ENCODE measurements at regions not wholly inside any gene's neighbourhood (a gene's known extent, or its start where the extent isn't known, plus 50 kb on each side); places are given as distances from the start of the nearest gene placed in this dataset.

DNA sequence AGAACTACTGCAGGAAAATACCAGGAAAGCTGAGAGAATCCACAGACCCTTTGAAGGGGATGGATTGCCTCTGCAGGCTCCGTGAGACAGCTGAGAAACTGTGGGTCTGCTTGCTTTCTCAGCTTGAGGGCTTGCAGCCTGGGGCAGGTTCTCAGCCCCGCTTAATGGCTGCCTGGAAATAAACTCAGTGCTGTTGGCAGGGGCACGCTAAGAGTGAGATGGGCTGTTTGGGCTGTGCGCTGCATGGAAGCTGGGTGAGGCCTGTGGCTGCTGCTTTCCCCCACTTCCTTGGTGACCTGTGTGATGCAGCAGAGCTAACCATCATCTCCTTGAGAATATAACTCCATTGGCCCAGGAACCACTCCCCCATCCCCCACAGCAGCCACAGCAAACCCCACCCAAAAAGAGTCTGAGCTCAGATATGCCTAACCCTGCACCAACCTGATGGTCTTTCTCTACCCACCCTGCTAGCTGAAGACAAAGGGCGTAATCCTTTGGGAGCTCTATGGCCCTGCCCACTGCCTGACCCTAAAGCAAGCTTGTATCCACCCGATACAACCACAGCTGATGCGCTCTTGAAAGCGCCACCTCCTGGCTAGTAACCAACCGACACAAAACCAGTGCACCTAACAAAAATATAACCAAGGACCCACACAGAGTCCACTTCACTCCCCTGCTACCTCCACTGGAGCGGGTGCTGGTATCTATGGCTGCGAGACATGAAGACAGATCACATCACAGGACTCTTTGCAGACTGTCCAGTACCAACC lies 800.6 kb upstream of the MAP3K7 start:
- no peak for TF ChIP-seq CTCF (IDR thresholded peaks at IDR 0.05)
- Mint-ChIP-seq H3K4me1 (ENCODE audit: unreplicated experiment) (peaks cover 7% of the 10 kb centered on the region), H3K36me3 (ENCODE audit: unreplicated experiment) (peaks cover 3% of the 10 kb centered on the region), H3K27ac (ENCODE audit: unreplicated experiment) (no peak overlapping the region), H3K4me3 (ENCODE audit: unreplicated experiment) (no peak overlapping the region), H3K27me3 (ENCODE audit: unreplicated experiment) (no peaks in the 10 kb centered on the region), H3K9me3 (ENCODE audit: unreplicated experiment) (peaks cover 18% of the 10 kb centered on the region)
- no peak for DNase-seq (ENCODE audit: extremely low spot score, unreplicated experiment)

DNA sequence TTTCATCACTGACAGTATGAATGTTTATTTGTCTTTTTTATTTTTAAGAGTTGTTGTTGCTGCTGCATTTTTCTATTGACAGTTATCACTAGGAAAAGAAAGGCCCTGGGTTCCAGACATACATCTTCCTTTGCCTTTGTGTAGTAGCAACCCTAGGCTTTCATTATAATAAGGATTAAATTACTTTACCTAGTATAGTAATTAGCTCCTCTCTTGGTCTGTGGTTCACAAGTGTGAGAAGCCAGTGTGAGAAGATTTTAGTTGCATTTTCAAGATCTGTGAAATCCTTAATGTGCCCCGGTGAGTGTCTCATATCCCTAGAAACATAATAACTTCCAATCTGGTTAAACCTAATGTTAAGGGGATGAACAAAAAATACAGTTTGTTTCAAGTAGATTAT lies 799.3 kb upstream of the MAP3K7 start:
- Mint-ChIP-seq H3K9me3 (ENCODE audit: unreplicated experiment) (peaks cover 18% of the 10 kb centered on the region), H3K36me3 (ENCODE audit: unreplicated experiment) (peaks cover 3% of the 10 kb centered on the region), H3K27me3 (ENCODE audit: unreplicated experiment) (no peaks in the 10 kb centered on the region)

DNA sequence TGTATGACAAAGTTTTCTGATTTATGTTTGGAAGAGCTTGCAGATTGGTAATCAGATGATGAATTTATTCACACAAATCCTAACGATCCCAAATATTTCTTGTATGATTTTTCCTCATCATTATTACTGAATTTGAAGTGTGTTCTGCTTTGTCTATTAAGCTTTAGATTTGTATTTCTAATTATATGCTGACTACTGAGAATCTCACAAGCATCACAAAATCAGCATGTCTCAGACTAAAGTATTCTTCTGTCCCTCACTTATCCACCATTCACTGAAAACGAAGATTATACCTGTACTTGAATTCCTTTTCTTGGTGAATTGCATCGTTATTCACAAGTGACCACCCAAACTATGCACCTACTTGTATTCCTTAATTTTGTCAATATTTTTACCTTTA lies 796.3 kb upstream of the MAP3K7 start:
- Mint-ChIP-seq H3K4me3 (ENCODE audit: unreplicated experiment) (no peak overlapping the region), H3K27ac (ENCODE audit: unreplicated experiment) (no peak overlapping the region), H3K36me3 (ENCODE audit: unreplicated experiment) (peaks cover under 1% of the 10 kb centered on the region), H3K4me1 (ENCODE audit: unreplicated experiment) (peaks cover 9% of the 10 kb centered on the region), H3K27me3 (ENCODE audit: unreplicated experiment) (no peaks in the 10 kb centered on the region), H3K9me3 (ENCODE audit: unreplicated experiment) (peaks cover 7% of the 10 kb centered on the region)
- no peak for TF ChIP-seq CTCF (IDR thresholded peaks at IDR 0.05)
- DNase-seq (ENCODE audit: extremely low spot score, unreplicated experiment) = no peak

More for the DNA sequence above, 799.3 kb upstream of the MAP3K7 start:
- peak overlapping the region; percentile 16 for H3K27ac Mint-ChIP-seq (ENCODE audit: unreplicated experiment)
- H3K4me3 Mint-ChIP-seq (ENCODE audit: unreplicated experiment) = no peak overlapping the region
- DNase-seq (ENCODE audit: extremely low spot score, unreplicated experiment) = no peak
- H3K4me1 Mint-ChIP-seq (ENCODE audit: unreplicated experiment) = peaks cover 7% of the 10 kb centered on the region
- TF ChIP-seq CTCF (IDR thresholded peaks at IDR 0.05) = no peak

GRCh38 chr6:91376686-91377085 lies 789.8 kb upstream of the MAP3K7 start:
- Mint-ChIP-seq H3K27me3 (ENCODE audit: unreplicated experiment) (no peaks in the 10 kb centered on the region), H3K4me1 (ENCODE audit: unreplicated experiment) (peaks cover 3% of the 10 kb centered on the region), H3K27ac (ENCODE audit: unreplicated experiment) (no peak overlapping the region), H3K4me3 (ENCODE audit: unreplicated experiment) (no peak overlapping the region), H3K9me3 (ENCODE audit: unreplicated experiment) (peaks cover 9% of the 10 kb centered on the region), H3K36me3 (ENCODE audit: unreplicated experiment) (peaks cover 3% of the 10 kb centered on the region)
- TF ChIP-seq CTCF (IDR thresholded peaks at IDR 0.05) = no peak
- no peak for DNase-seq (ENCODE audit: extremely low spot score, unreplicated experiment)

- Mint-ChIP-seq H3K36me3 (ENCODE audit: unreplicated experiment) (peaks cover 2% of the 10 kb centered on the region), H3K9me3 (ENCODE audit: unreplicated experiment) (peaks cover 10% of the 10 kb centered on the region), H3K27me3 (ENCODE audit: unreplicated experiment) (no peaks in the 10 kb centered on the region), H3K27ac (ENCODE audit: unreplicated experiment) (no peak overlapping the region), H3K4me3 (ENCODE audit: unreplicated experiment) (no peak overlapping the region), H3K4me1 (ENCODE audit: unreplicated experiment) (no peaks in the 10 kb centered on the region)
- no peak for DNase-seq (ENCODE audit: extremely low spot score, unreplicated experiment)
- TF ChIP-seq CTCF (IDR thresholded peaks at IDR 0.05) = no peak
Measured at GRCh38 chr6:91366781-91367180, 779.9 kb upstream of the MAP3K7 start.

Measured in osteocyte (in vitro differentiated cells).